GM10266 (cell line): ENCODE measurements at regions not wholly inside any gene's neighbourhood (a gene's known extent, or its start where the extent isn't known, plus 50 kb on each side); places are given as distances from the start of the nearest gene placed in this dataset.

Experiments used
- DNase-seq: peaks from one replicate; pipeline ENCODE4 v3.0.0; 2012; ENCODE audit errors: extremely low spot score
- CTCF ChIP-seq: IDR thresholded peaks from 2 replicates; pipeline ENCODE4 v1.5.1; 2012; ENCODE audit warnings: mild to moderate bottlenecking, low read depth; ENCODE audit not compliant: control insufficient read depth, insufficient read depth; ENCODE audit errors: missing control alignments

DNA sequence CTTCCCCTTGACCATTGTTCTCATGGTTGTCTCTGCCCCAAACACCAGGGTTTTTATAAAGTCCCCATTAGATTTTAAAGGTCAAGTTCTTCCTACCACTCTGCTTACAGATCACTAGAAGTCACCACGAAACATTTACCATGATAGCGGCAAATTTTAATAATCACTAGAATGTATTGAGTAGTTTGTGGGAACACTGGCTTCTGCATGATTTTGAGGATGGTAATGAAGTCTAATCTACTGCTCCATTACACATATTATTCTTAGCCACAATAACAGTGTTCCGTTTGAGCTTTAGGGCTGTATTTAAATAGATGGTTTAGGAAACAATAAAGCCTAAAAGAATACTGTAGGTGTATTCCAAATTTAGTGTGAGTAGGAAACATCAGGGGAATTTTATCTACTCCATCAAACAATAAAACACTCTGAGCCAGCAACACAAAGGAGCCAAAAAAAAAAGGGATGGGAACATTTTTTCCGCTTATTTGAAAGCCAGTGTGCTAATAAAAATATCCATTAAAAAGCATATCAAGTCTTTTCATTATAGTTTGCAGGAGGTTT is 49.7 kb downstream of the KLF12 start:
- TF ChIP-seq CTCF = no peak
- DNase-seq = no peak

DNA sequence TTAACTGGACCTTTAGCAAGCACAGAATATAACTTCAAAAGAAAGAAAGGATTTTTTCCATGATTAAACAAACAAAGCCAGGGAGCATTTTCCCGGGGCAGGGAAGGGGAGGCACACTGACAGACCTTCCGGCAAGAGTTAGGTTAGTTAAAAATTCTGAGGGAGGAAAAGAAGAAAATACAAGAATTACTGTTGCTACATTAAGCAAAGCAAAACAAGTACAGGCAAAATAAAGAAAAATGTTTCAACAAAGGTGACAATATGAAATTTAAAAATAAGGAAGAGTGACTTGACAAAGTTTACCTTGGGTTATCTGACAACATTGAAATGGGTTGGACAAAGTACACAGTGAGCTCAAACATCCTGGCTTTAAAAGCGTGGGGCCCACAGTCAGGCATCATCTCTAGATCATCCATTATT is 51.5 kb downstream of the KLF12 start:
- no peak for DNase-seq
- TF ChIP-seq CTCF = no peak

DNA sequence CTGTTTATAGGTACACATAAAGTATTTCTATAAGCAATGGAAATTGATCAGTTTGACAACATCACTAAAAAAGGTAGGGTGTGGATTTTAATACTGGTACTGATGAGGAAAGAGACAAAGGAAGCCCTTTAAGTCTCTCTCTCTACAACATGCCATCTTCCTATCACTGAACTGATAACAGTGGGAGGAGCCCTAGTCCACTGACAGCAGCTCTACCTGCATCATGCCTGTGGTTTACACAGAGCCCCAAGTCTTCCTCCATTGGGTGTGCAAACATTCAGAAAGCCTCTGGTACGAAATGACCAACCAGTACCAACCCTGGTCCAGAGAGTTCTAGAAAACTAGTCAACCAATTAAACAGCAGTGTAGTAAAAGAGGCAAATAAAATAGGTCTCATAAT is 53.4 kb downstream of the KLF12 start:
- TF ChIP-seq CTCF = no peak

GRCh38 chr13:74077792-74078191 is 56.4 kb downstream of the KLF12 start:
- DNase-seq = no peak
- TF ChIP-seq CTCF = no peak

More for the DNA sequence above, 53.4 kb downstream of the KLF12 start:
- no peak for DNase-seq

GRCh38 chr13:74077375-74077774 is 56.8 kb downstream of the KLF12 start:
- TF ChIP-seq CTCF = no peak
- DNase-seq = no peak

DNA sequence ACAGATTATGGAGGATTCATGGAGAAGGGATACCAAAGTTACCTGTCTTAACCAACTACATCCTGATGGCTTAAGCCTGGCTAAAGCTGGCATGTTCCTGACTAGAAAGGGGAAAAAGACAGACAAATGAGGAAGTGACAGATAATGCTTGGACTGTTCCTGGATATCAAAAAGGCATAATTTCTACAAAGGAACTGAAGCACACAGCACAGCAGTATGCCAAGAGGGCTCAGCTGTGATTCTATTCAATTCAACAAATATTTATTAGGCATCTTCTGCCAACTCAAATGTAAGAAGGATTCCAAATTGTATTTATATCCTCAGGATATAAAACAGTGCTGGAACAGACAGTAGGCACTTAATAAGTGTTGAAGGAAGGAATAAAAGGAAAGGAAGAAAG is 59.5 kb downstream of the KLF12 start:
- TF ChIP-seq CTCF = no peak
- no peak for DNase-seq

- no peak for TF ChIP-seq CTCF
- DNase-seq = no peak
These were observed 60.9 kb downstream of the KLF12 start for GRCh38 chr13:74073274-74073673.
